Testis (tissue), 2 donors: ENCODE measurements at regions not wholly inside any gene's neighbourhood (a gene's known extent, or its start where the extent isn't known, plus 50 kb on each side); places are given as distances from the start of the nearest gene placed in this dataset.

Experiments
- DNase-seq: peaks from one replicate; pipeline ENCODE4 v3.0.0-alpha.2; 2019
- H3K27ac ChIP-seq, 2 donors: fragments of 200-600 bp; sonication (generic); one replicate each; pipeline ENCODE4 v1.5.1; 2019
- H3K27me3 ChIP-seq: fragments of 200-600 bp; sonication (generic); one replicate; pipeline ENCODE4 v1.5.1; 2019
- H3K36me3 ChIP-seq: fragments of 200-600 bp; sonication (generic); one replicate; pipeline ENCODE4 v1.5.1; 2017; ENCODE audit warnings: low read depth; ENCODE audit errors: missing control alignments
- H3K4me1 ChIP-seq: fragments of 200-600 bp; sonication (generic); one replicate; pipeline ENCODE4 v1.5.1; 2019
- H3K4me3 ChIP-seq, 2 donors: fragments of 200-600 bp; sonication (generic); one replicate each; pipeline ENCODE4 v1.5.1; 2017 to 2019
- H3K9me3 ChIP-seq: fragments of 200-600 bp; sonication (generic); one replicate; pipeline ENCODE4 v1.5.1; 2017
- POLR2A ChIP-seq: fragments of 450-650 bp; IDR thresholded peaks from one replicate; pipeline ENCODE4 v1.6.1; 2017; ENCODE audit warnings: antibody characterized with exemption, mild to moderate bottlenecking, moderate library complexity
- WGBS, 2 donors: methylation state at CpG; one replicate each; pipeline ENCODE4 v1.1.5; 2018; 5-methylcytosine and 5-hydroxymethylcytosine counted together
- intact Hi-C: fragments of 100-400 bp; cut with DNase I; formaldehyde crosslinking; loops from one replicate; pipeline ENCODE4 v1.15.1; 2023; ENCODE audit warnings: low total_unique reads
- TF ChIP-seq, protein P1 (sequence below), 3 experiments: fragments of 450-650 bp in 2 of 3; fragments of 200-600 bp in 1 of 3; sonication (generic) in 1 of 3; IDR thresholded peaks; one replicate each; pipeline ENCODE4 v1.5.1; 2016 to 2019; ENCODE audit warnings: antibody characterized with exemption in 3 of 3, mild to moderate bottlenecking in 2 of 3, moderate library complexity in 1 of 3

DNA sequence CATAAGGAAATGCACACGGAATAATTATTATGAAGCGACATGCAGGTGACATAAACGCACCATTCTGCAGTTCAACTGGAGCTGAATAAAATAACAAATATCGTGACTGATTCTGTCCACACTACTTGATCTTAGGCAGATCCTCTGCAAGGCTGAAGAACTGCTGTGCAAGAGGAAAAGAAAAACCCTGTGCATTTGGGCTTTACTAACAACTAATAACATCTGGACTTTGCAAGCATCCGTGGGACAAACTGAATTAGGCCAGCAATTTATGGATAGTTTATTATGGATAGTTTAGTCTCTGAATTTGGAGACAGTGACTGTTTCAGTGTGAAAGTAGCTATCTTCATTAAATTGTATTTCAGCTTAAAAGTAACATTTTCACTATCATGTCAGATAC, 309.4 kb downstream of the SFMBT2 start:
- H3K27ac ChIP-seq = no peak overlapping the region
- intact Hi-C loops = no loop called here

DNA sequence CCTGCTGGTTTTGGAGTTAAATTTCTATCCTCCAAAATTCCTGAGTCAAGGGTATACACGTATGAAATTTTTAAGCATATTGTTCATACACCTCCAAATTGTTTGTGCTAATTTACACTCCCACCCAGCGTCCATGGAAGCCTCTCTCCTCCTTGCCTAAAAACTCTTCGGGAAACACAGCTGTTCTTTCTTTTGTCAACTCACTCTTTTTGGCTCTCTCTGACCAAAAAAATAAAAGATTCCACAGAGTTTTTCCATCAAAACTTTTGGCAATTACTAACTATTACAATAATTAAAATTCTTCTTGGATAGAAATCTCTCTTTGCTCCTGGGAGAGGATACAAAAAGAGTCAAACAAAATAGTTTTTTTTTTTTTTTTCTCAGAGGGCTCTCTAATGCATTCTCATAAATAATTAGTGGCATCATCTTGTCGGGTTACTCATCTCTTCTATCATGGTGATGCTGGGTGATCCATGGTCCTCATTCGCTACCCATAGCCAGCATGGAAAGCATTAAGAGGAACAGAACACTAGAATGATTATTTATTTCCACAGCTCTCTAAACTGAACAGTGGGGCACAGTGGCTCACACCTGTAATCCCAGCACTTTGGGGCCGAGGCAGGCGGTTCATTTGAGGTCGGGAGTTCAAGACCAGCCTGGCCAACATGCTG, 310.7 kb downstream of the SFMBT2 start:
- intact Hi-C loops = no loop called here
- H3K4me3 ChIP-seq = no peak overlapping the region
- H3K4me1 ChIP-seq = no peaks in the 10 kb centered on the region
- no peaks in the 10 kb centered on the region for H3K9me3 ChIP-seq
- no peaks in the 10 kb centered on the region for H3K36me3 ChIP-seq
- TF ChIP-seq, protein P1, sequence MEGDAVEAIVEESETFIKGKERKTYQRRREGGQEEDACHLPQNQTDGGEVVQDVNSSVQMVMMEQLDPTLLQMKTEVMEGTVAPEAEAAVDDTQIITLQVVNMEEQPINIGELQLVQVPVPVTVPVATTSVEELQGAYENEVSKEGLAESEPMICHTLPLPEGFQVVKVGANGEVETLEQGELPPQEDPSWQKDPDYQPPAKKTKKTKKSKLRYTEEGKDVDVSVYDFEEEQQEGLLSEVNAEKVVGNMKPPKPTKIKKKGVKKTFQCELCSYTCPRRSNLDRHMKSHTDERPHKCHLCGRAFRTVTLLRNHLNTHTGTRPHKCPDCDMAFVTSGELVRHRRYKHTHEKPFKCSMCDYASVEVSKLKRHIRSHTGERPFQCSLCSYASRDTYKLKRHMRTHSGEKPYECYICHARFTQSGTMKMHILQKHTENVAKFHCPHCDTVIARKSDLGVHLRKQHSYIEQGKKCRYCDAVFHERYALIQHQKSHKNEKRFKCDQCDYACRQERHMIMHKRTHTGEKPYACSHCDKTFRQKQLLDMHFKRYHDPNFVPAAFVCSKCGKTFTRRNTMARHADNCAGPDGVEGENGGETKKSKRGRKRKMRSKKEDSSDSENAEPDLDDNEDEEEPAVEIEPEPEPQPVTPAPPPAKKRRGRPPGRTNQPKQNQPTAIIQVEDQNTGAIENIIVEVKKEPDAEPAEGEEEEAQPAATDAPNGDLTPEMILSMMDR (IDR thresholded peaks at IDR 0.05) = no peak
- no peak for TF ChIP-seq POLR2A
- WGBS, 2 donors = 56 to 59% methylated on average over 8 of the region's 8 CpGs
- H3K27ac ChIP-seq = no peak overlapping the region
- H3K27me3 ChIP-seq = no peaks in the 10 kb centered on the region
- no peak for DNase-seq

More for the DNA sequence above, 309.4 kb downstream of the SFMBT2 start:
- no peaks in the 10 kb centered on the region for H3K9me3 ChIP-seq
- DNase-seq = no peak
- H3K36me3 ChIP-seq = no peaks in the 10 kb centered on the region
- TF ChIP-seq, protein P1 (IDR thresholded peaks at IDR 0.05) = no peak
- TF ChIP-seq POLR2A = no peak
- H3K4me3 ChIP-seq = no peak overlapping the region
- no peaks in the 10 kb centered on the region for H3K27me3 ChIP-seq
- WGBS, 2 donors = 77 to 87% methylated on average over 5 of the region's 5 CpGs
- no peaks in the 10 kb centered on the region for H3K4me1 ChIP-seq

DNA sequence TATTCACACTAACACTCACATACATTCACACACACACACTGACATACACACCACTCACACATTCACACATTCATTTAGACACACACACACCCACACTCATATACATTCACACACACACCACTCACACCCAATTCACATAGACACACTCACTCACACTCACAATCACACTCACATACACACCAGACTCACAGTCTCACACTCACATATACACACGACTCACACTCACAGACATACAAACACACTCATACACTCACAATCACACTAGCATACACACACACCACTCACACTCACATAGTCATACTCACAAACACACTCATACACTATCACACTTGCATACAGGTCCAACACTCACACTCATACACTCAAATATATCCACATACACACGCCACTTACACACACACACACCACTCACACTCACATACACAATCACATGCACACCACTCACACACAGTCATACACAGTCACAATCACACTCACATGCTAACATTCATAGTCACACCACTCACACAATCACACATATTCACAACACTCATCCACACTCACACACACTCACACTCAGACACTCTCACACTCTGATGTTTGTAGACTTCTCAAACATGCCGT, 312.6 kb downstream of the SFMBT2 start:
- WGBS, 2 donors = 74 to 84% methylated on average over 3 of the region's 3 CpGs
- no peak overlapping the region for H3K4me3 ChIP-seq
- TF ChIP-seq, protein P1 (IDR thresholded peaks at IDR 0.05) = no peak
- no peak for TF ChIP-seq POLR2A
- intact Hi-C loops = no loop called here
- no peaks in the 10 kb centered on the region for H3K4me1 ChIP-seq
- H3K9me3 ChIP-seq = no peaks in the 10 kb centered on the region
- H3K27ac ChIP-seq = no peak overlapping the region
- H3K27me3 ChIP-seq = no peaks in the 10 kb centered on the region
- DNase-seq = no peak
- H3K36me3 ChIP-seq = no peaks in the 10 kb centered on the region

DNA sequence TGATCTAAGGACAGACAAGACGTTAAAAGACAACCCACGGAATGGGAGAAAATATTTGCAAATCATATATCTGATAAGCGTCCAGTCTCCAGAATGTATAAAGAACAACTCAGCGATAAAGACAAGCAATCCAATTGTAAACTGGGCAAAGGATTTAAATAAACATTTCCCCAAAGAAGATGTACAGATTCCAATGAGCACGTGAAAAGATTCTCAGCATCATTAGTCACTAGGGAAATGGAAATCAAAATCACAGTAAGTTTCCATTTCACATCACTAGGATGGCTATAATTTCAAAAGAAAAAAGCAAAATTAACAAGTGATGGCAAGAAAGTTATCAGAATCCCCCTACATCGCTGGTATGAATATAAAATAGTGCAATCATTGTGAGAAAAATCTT, 316.1 kb downstream of the SFMBT2 start:
- Histone ChIP-seq H3K9me3 (no peaks in the 10 kb centered on the region), H3K4me1 (peaks cover 3% of the 10 kb centered on the region), H3K4me3 (no peak overlapping the region), H3K27ac (no peak overlapping the region), H3K27me3 (no peaks in the 10 kb centered on the region), H3K36me3 (no peaks in the 10 kb centered on the region)
- no peak for DNase-seq
- WGBS, 2 donors = 71 to 72% methylated on average over 6 of the region's 6 CpGs
- intact Hi-C loops = no loop called here
- no peak for TF ChIP-seq POLR2A
- TF ChIP-seq, protein P1 (IDR thresholded peaks at IDR 0.05) = no peak

DNA sequence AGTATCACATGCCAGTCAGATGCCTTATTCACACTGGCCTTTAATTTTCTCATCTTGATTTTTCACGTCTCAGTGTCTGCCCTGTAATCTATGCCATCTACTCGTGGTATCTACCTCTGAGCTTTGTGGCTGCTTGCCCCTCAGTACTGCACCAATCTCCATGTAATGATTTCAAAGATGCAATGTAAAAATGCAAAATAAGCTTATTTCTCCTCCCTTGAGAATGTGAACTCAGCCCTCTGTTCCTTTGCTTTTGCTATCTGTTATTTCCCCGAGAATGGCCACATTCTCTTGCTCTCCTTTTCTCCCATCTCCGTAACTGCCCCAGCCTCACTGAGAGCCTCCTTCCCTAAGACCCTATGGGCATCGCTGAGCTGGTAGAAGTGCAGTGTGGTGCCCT, 317.5 kb downstream of the SFMBT2 start:
- Histone ChIP-seq H3K4me3 (no peak overlapping the region), H3K4me1 (peaks cover 3% of the 10 kb centered on the region), H3K9me3 (no peaks in the 10 kb centered on the region), H3K27me3 (no peaks in the 10 kb centered on the region), H3K27ac (no peak overlapping the region), H3K36me3 (no peaks in the 10 kb centered on the region)
- no peak for TF ChIP-seq POLR2A
- TF ChIP-seq, protein P1 (IDR thresholded peaks at IDR 0.05) = no peak
- WGBS, 2 donors = 79 to 85% methylated on average over 5 of the region's 5 CpGs
- no peak for DNase-seq
- intact Hi-C loops = no loop called here
